ENCODE measurements at regions not wholly inside any gene's neighbourhood (a gene's known extent, or its start where the extent isn't known, plus 50 kb on each side); places are given as distances from the start of the nearest gene placed in this dataset.
"Not testable (repeated sequence)": the region's sequence is repeated elsewhere in the genome, so short reads cannot be mapped to it uniquely, and the experiment has no call there.

GRCh38 chr10:31679936-31680335 lies 248.7 kb downstream of the ARHGAP12 start:
- no peak for DNase-seq

GRCh38 chr10:31678575-31679516 lies 249.8 kb downstream of the ARHGAP12 start:
- no peak for DNase-seq

GRCh38 chr10:31678139-31678536 lies 250.5 kb downstream of the ARHGAP12 start:
- no peak for DNase-seq

GRCh38 chr10:31677195-31678138 lies 251.2 kb downstream of the ARHGAP12 start:
- no peak for DNase-seq

GRCh38 chr10:31675726-31676125 lies 252.9 kb downstream of the ARHGAP12 start:
- DNase-seq: no peak

GRCh38 chr10:31669357-31669756 lies 259.3 kb downstream of the ARHGAP12 start:
- DNase-seq: no peak

GRCh38 chr10:31668326-31668725 lies 260.3 kb downstream of the ARHGAP12 start:
- no peak for DNase-seq

GRCh38 chr10:31665764-31666279 lies 262.8 kb downstream of the ARHGAP12 start:
- not testable (repeated sequence) for DNase-seq

GRCh38 chr10:31664803-31665202 lies 263.8 kb downstream of the ARHGAP12 start:
- DNase-seq: no peak

GRCh38 chr10:31664071-31664470 lies 264.6 kb downstream of the ARHGAP12 start:
- not testable (repeated sequence) for DNase-seq

- no peak for DNase-seq
Observed at GRCh38 chr10:31660300-31660699, 268.3 kb downstream of the ARHGAP12 start.

GRCh38 chr10:31659665-31660064 lies 269.0 kb downstream of the ARHGAP12 start:
- no peak for DNase-seq

GRCh38 chr10:31657434-31657872 lies 271.2 kb downstream of the ARHGAP12 start:
- no peak for DNase-seq

GRCh38 chr10:31656851-31657433 lies 271.7 kb downstream of the ARHGAP12 start:
- no peak for DNase-seq

GRCh38 chr10:31652038-31652437 lies 276.6 kb downstream of the ARHGAP12 start:
- no peak for DNase-seq

GRCh38 chr10:31650010-31650409 lies 278.6 kb downstream of the ARHGAP12 start:
- DNase-seq: no peak

GRCh38 chr10:31648966-31649365 lies 279.7 kb downstream of the ARHGAP12 start:
- no peak for DNase-seq

GRCh38 chr10:31647861-31648260 lies 280.8 kb downstream of the ARHGAP12 start:
- no peak for DNase-seq

GRCh38 chr10:31646519-31646918 lies 282.1 kb downstream of the ARHGAP12 start:
- no peak for DNase-seq

GRCh38 chr10:31645786-31646185 lies 282.8 kb downstream of the ARHGAP12 start:
- no peak for DNase-seq

GRCh38 chr10:31644931-31645633 lies 283.5 kb downstream of the ARHGAP12 start:
- DNase-seq: no peak

- DNase-seq: no peak
Observed at GRCh38 chr10:31642281-31642680, 286.4 kb downstream of the ARHGAP12 start.

Measured in DMS79 treated with DMSO at 0.1 percent for 48 hours (cell line).